ENCODE measurements at regions not wholly inside any gene's neighbourhood (a gene's known extent, or its start where the extent isn't known, plus 50 kb on each side); places are given as distances from the start of the nearest gene placed in this dataset.

DNA sequence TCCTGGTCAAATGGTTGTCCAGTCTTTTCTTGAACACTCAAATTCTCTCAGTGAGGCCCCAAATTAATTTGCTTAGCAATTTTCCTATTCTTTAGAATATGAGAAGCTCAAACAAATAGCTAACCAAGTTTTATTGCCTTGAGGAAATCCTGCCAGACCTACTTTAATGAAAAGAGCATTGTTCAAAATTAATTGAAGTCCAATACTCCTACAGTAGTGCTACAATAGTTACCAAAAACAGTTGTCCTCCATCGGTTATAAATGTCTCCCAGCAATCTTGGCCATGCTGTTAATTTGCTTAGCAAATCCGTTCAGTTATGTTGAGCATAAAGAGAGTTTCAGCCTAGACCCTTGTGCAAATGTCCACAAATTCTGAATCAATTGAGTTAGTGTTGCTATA, 112.9 kb downstream of the MAB21L3 start:
- Histone ChIP-seq H3K4me3 (no peak overlapping the region), H3K36me3 (ENCODE audit: insufficient read depth, low read length) (no peaks in the 10 kb centered on the region), H3K27ac (no peak overlapping the region), H3K9me3 (ENCODE audit: low read depth, low read length) (no peaks in the 10 kb centered on the region), H3K9ac (ENCODE audit: insufficient read length) (no peak overlapping the region)
- no peak for DNase-seq (ENCODE audit: low read depth, low spot score)
- TF ChIP-seq POLR2AphosphoS5 (IDR thresholded peaks at IDR 0.05; ENCODE audit: borderline replicate concordance, low read depth, low read length) (no peak), FOXP2 (optimal IDR thresholded peaks at IDR 0.05; ENCODE audit: control extremely low read depth, extremely low read length, insufficient read depth) (no peak), EZH2 (IDR thresholded peaks at IDR 0.05) (no peak)

DNA sequence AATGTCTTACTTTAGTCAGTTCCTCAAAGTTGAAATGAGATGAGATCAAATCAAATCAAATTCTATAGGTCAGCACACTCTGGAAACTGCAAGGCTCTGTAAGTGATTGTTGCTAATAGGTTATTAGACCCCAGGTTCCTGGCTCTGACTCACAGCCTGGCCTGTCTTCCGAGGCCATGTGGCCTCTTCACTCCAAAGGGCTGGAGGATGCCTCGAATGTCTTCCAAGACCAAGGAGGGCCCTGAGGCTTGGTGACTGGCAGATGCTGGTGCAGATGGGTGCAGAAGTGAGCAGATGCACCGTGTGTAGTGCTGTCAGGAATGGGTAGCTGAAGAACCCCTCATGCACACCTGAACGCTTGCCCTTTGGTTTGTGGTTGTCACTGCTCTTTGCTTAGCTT, 113.4 kb downstream of the MAB21L3 start:
- H3K36me3 ChIP-seq (ENCODE audit: insufficient read depth, low read length): no peaks in the 10 kb centered on the region
- H3K4me3 ChIP-seq: no peak overlapping the region
- no peaks in the 10 kb centered on the region for H3K9me3 ChIP-seq (ENCODE audit: low read depth, low read length)
- H3K9ac ChIP-seq (ENCODE audit: insufficient read length): no peak overlapping the region
- TF ChIP-seq EZH2 (IDR thresholded peaks at IDR 0.05): no peak
- TF ChIP-seq POLR2AphosphoS5 (IDR thresholded peaks at IDR 0.05; ENCODE audit: borderline replicate concordance, low read depth, low read length): no peak
- no peak for TF ChIP-seq FOXP2 (optimal IDR thresholded peaks at IDR 0.05; ENCODE audit: control extremely low read depth, extremely low read length, insufficient read depth)
- no peak for DNase-seq (ENCODE audit: low read depth, low spot score)
- no peak overlapping the region for H3K27ac ChIP-seq

DNA sequence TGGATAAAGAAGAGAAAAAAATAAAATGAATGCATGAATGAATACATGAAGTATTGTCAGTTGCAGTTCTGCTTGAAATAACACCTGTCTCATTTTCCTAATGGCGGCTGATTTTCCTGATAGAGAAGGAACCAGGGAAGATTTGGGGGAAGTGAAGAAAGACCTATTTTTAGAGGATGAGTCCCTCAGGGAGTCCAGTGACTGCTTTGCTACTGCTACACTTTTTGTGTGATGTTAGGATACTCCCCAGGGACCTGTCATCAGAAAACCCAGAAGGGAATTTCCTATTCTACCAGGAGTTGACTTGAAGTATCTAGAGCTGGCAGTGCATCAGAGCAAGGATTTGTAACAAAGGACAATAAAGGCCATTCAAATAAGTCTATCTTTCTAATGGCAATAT, 114.8 kb downstream of the MAB21L3 start:
- Histone ChIP-seq H3K27ac (no peak overlapping the region), H3K9ac (ENCODE audit: insufficient read length) (no peak overlapping the region)
- DNase-seq (ENCODE audit: low read depth, low spot score): no peak

DNA sequence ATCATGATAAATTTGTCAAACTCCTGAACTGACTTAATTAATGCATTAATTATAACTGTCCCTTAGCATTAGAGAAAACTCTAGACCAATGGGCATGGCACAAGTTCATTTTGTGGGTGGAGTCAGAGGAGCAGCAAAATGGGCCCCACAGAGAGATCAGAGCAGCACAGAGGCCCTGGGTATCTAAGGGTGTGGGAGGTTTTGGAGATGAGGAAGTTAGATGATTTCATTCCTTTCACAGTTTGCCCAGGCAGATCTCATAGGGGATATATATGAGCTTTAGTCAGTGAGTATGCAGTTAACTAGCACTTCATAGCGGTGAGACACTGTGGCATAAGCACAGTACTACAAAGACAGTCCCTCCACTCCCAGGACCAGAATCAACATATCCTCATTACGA, 117.3 kb downstream of the MAB21L3 start:
- H3K27ac ChIP-seq: no peak overlapping the region
- no peaks in the 10 kb centered on the region for H3K36me3 ChIP-seq (ENCODE audit: insufficient read depth, low read length)
- H3K9me3 ChIP-seq (ENCODE audit: low read depth, low read length): no peaks in the 10 kb centered on the region
- no peak overlapping the region for H3K9ac ChIP-seq (ENCODE audit: insufficient read length)
- H3K4me3 ChIP-seq: no peak overlapping the region
- no peak for DNase-seq (ENCODE audit: low read depth, low spot score)
- no peak for TF ChIP-seq FOXP2 (optimal IDR thresholded peaks at IDR 0.05; ENCODE audit: control extremely low read depth, extremely low read length, insufficient read depth)
- no peak for TF ChIP-seq EZH2 (IDR thresholded peaks at IDR 0.05)
- TF ChIP-seq POLR2AphosphoS5 (IDR thresholded peaks at IDR 0.05; ENCODE audit: borderline replicate concordance, low read depth, low read length): no peak

More for the DNA sequence above, 114.8 kb downstream of the MAB21L3 start:
- Histone ChIP-seq H3K4me3 (no peak overlapping the region), H3K9me3 (ENCODE audit: low read depth, low read length) (no peaks in the 10 kb centered on the region), H3K36me3 (ENCODE audit: insufficient read depth, low read length) (no peaks in the 10 kb centered on the region)
- TF ChIP-seq EZH2 (IDR thresholded peaks at IDR 0.05) (no peak), POLR2AphosphoS5 (IDR thresholded peaks at IDR 0.05; ENCODE audit: borderline replicate concordance, low read depth, low read length) (no peak), FOXP2 (optimal IDR thresholded peaks at IDR 0.05; ENCODE audit: control extremely low read depth, extremely low read length, insufficient read depth) (no peak)

DNA sequence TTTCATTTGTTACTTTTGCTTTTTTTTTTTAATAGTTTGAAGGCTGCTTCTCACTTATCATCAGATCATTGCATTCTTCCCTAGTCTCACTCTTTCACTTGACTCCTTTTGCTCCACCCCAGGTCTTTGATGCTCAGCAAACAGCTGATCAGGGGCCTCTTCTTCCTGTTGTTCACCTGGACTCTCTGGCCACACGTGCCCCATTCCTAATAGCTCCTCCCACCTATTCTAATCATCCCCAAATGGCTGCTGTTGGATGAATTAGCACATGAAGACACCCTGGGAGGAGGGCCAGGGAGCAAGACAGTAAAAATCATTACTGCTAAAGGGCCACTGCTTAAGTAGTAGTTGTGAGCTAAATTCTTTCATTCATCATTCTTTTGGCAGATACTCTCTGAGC, 119.5 kb downstream of the MAB21L3 start:
- DNase-seq (ENCODE audit: low read depth, low spot score): no peak

DNA sequence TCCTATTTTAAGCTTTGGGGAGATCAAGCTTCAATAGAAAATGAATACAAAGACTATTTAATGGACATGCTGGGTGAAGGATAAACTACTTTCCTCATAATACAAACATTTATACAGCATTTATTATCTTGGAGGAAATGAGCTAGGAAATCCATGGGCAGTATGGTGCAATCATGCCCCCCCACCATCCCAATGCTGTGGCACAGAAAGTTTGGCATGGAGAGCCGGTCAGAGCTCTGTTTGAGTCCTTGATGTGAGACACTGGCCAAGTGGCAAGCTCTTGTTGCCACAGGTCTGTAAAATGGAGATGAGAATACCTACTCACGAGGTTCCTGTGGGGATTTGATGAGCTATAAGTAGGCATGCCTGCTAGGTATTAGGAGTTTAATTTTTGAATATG, 120.6 kb downstream of the MAB21L3 start:
- Histone ChIP-seq H3K4me3 (no peak overlapping the region), H3K36me3 (ENCODE audit: insufficient read depth, low read length) (no peaks in the 10 kb centered on the region), H3K9me3 (ENCODE audit: low read depth, low read length) (no peaks in the 10 kb centered on the region), H3K9ac (ENCODE audit: insufficient read length) (no peak overlapping the region), H3K27ac (no peak overlapping the region)
- no peak for DNase-seq (ENCODE audit: low read depth, low spot score)
- TF ChIP-seq POLR2AphosphoS5 (IDR thresholded peaks at IDR 0.05; ENCODE audit: borderline replicate concordance, low read depth, low read length): no peak
- TF ChIP-seq EZH2 (IDR thresholded peaks at IDR 0.05): no peak
- no peak for TF ChIP-seq FOXP2 (optimal IDR thresholded peaks at IDR 0.05; ENCODE audit: control extremely low read depth, extremely low read length, insufficient read depth)

More for the DNA sequence above, 119.5 kb downstream of the MAB21L3 start:
- Histone ChIP-seq H3K9me3 (ENCODE audit: low read depth, low read length) (no peaks in the 10 kb centered on the region), H3K27ac (no peak overlapping the region), H3K36me3 (ENCODE audit: insufficient read depth, low read length) (no peaks in the 10 kb centered on the region), H3K4me3 (no peak overlapping the region), H3K9ac (ENCODE audit: insufficient read length) (no peak overlapping the region)
- TF ChIP-seq FOXP2 (optimal IDR thresholded peaks at IDR 0.05; ENCODE audit: control extremely low read depth, extremely low read length, insufficient read depth) (no peak), EZH2 (IDR thresholded peaks at IDR 0.05) (no peak), POLR2AphosphoS5 (IDR thresholded peaks at IDR 0.05; ENCODE audit: borderline replicate concordance, low read depth, low read length) (no peak)

DNA sequence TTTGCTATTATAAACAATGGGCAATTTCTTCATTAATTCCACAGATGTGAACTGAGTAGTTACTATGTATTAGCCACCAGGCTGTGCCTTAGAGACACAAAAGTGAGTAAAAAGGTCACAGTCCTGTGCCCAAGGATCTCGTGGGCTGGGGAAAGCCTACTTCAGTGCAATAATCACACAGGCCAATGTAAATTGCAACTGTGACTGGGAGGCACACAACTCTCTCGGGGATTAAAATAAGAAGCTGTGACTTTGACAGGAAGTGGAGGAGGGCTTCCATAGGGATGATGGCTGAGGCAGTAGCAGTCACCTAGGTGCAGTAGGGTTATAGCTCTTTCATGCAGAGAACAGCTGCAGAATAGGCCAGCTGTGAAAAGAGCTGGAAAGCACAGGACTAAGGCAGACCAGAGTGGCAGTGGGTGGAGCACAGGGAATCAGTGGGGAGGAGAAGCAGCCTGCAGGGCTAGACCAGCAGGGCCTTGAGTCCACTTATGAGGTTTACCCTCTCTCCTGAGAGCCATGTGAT, 121.9 kb downstream of the MAB21L3 start:
- Histone ChIP-seq H3K36me3 (ENCODE audit: insufficient read depth, low read length) (no peaks in the 10 kb centered on the region), H3K4me3 (no peak overlapping the region), H3K27ac (peak overlapping the region; percentile 43; the same call in 1 of the 2 replicates), H3K9ac (ENCODE audit: insufficient read length) (no peak overlapping the region), H3K9me3 (ENCODE audit: low read depth, low read length) (no peaks in the 10 kb centered on the region)
- TF ChIP-seq EZH2 (IDR thresholded peaks at IDR 0.05) (no peak), POLR2AphosphoS5 (IDR thresholded peaks at IDR 0.05; ENCODE audit: borderline replicate concordance, low read depth, low read length) (no peak), FOXP2 (optimal IDR thresholded peaks at IDR 0.05; ENCODE audit: control extremely low read depth, extremely low read length, insufficient read depth) (no peak)
- DNase-seq (ENCODE audit: low read depth, low spot score): peak; percentile 10

DNA sequence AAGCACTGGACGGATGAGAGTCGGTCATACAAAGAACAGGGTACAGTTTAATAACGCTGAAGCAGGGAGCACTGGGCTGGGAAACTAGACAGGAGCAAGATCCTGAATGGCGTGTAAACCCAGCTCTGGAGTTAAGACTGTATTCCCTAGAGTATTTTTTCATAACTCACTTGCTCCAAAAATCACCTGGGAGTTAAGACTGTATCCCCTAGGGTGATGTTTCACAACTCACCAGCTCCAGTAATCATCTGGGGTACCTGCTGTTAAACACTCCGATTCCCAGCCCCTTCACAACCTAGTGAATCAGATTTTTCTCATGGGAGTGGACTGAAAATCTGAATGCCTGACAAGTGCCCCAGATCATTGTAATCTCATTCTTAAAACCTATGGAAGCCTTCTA, 123.2 kb downstream of the MAB21L3 start:
- Histone ChIP-seq H3K9me3 (ENCODE audit: low read depth, low read length) (no peaks in the 10 kb centered on the region), H3K4me3 (no peak overlapping the region), H3K9ac (ENCODE audit: insufficient read length) (no peak overlapping the region), H3K36me3 (ENCODE audit: insufficient read depth, low read length) (no peaks in the 10 kb centered on the region), H3K27ac (no peak overlapping the region)
- TF ChIP-seq POLR2AphosphoS5 (IDR thresholded peaks at IDR 0.05; ENCODE audit: borderline replicate concordance, low read depth, low read length): no peak
- no peak for TF ChIP-seq EZH2 (IDR thresholded peaks at IDR 0.05)
- TF ChIP-seq FOXP2 (optimal IDR thresholded peaks at IDR 0.05; ENCODE audit: control extremely low read depth, extremely low read length, insufficient read depth): no peak
- no peak for DNase-seq (ENCODE audit: low read depth, low spot score)

DNA sequence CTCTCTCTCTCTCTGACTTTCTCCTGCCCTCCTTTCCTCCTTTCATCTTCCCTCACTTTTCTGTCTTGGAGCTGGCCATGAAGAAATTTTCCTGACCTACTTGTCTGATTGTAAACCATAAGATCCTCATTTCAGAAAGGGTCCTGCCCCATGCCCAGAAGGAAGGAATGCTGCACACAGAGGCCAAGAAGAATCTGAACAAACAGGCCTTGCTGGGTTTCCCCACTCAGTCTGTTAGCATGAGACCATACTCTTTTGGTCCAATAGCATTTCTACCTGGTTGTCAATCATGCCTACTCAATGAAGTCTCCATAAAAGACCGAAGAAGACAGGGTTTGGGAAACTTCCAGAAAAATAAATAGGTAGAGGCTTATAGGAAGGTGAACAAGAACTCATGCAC, 128.7 kb downstream of the MAB21L3 start:
- no peak overlapping the region for H3K4me3 ChIP-seq
- no peak overlapping the region for H3K9ac ChIP-seq (ENCODE audit: insufficient read length)
- no peak overlapping the region for H3K27ac ChIP-seq
- TF ChIP-seq EZH2 (IDR thresholded peaks at IDR 0.05): no peak
- no peak for TF ChIP-seq POLR2AphosphoS5 (IDR thresholded peaks at IDR 0.05; ENCODE audit: borderline replicate concordance, low read depth, low read length)
- TF ChIP-seq FOXP2 (optimal IDR thresholded peaks at IDR 0.05; ENCODE audit: control extremely low read depth, extremely low read length, insufficient read depth): no peak
- H3K36me3 ChIP-seq (ENCODE audit: insufficient read depth, low read length): no peaks in the 10 kb centered on the region
- no peak for DNase-seq (ENCODE audit: low read depth, low spot score)
- no peaks in the 10 kb centered on the region for H3K9me3 ChIP-seq (ENCODE audit: low read depth, low read length)

Data from SK-N-MC (cell line).